GM21515 (cell line): ENCODE measurements at regions not wholly inside any gene's neighbourhood (a gene's known extent, or its start where the extent isn't known, plus 50 kb on each side); places are given as distances from the start of the nearest gene placed in this dataset.
"Not testable (repeated sequence)": the region's sequence is repeated elsewhere in the genome, so short reads cannot be mapped to it uniquely, and the experiment has no call there.

Source experiments
- ATAC-seq: cut with Tn5 transposase; IDR thresholded peaks from one replicate; pipeline ENCODE4 v1.9.1; 2021; ENCODE audit not compliant: unreplicated experiment

DNA sequence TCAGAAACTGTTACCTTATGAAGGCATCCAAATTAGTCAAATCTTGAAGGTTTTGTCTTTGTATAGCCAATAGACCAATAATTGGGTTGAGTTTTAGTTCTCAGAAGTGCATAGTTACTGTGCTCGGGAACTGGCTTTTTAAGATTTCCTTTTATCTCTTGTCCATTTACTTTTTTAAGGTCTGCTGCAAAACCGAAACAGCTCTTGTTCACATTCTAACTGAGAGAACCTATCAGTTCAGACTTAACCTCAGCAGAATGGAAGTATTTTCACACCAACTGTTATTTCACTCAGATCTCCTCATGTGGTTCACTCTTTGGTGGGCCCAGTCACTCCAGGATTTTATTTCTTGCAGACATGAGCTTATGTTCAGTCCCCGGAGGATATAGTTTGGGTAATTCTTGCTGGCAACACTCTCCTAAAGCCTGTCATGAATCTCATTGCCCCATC lies 55.5 kb downstream of the TPBG start:
- ATAC-seq, result peak; percentile 81

DNA sequence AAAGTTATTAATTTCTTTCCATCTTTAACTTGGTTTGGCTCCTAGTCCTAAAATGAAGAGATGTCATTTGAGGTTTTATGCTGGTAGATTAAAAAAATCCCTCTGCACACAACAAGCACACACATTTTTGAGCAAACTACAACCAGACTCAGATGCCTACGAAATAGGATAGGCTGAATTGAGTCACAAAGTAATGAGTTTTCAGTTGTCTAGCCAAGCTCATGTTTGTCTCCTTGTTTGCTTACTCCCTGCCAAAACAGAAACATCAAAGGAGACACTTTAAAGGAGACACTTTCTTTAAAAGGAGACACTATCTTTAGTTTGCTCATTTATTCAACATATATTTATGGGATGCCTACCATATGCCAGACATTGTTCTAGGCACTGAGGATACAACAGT lies 56.2 kb downstream of the TPBG start:
- no peak for ATAC-seq

DNA sequence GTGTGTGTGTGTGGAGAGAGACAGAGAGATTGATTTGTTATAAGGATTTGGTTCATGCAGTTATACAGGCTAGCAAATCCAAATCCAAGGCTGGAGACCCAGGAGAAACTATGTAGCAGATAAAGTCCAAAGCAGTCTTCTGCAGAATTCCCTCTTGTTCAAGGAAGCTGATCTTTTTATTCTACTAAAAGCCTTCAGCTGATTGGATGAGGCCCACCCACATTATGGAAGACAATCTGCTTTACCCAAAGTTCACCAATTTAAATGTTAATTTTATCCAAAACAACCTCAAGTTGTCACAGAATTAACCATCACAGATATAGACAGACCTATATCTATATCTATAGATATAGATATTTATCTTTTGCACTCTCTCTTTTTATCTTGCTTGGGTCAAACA lies 67.0 kb downstream of the TPBG start:
- ATAC-seq, result no peak

- no peak for ATAC-seq
Observed at GRCh38 chr6:82436740-82437139, 73.1 kb downstream of the TPBG start.

- no peak for ATAC-seq
Observed at GRCh38 chr6:82437701-82438100, 74.1 kb downstream of the TPBG start.

GRCh38 chr6:82441047-82441855 lies 77.6 kb downstream of the TPBG start:
- ATAC-seq, result no peak

DNA sequence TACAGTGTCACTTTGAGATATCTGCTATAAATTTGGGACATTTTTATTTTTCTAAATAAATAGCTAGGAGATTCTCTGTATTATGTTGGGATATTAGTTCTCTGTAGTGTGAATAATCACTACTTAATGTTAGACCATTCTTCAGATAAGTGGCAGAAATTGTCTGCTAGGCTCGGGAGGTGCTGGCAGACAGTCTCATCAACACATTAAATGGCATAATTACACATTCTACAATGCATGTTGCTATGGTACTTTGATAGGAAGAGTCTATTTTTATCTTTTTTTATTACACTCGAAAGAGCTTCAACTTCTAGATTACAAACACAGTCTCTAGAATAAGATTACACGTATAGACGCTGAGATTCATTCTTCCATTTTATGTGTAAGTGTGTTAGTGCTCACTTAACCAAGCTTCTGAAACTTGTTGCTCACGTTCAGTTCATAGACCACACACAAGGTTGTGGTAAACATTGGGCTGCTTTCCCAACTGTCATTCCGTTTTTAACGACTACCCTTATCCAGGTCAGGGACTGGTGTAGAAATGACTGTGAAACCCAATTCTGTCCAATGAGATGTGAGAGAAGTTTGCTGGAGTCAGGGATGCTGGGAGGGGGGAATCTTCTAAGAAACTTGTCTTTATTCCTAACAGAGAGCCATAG lies 78.6 kb downstream of the TPBG start:
- no peak for ATAC-seq

DNA sequence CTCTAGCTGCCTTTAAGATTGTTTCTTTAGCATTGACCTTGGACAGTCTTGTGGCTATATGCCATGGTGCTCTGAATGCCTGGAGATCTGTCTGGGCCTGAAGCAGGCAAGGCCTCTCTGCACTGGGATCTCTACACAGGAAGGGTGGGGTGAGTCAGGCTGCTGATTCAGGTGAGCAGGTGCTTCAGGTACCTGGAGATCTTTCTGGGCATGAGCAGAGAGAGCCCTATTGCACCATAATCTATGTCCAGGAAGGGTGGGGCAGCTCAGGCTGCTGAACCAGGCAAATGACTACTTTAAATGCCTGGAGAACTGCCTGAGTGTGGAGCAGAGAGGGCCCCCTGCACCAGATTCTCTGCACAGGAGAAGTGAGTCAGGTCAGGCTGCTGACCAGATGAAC lies 94.5 kb downstream of the TPBG start:
- no peak for ATAC-seq

DNA sequence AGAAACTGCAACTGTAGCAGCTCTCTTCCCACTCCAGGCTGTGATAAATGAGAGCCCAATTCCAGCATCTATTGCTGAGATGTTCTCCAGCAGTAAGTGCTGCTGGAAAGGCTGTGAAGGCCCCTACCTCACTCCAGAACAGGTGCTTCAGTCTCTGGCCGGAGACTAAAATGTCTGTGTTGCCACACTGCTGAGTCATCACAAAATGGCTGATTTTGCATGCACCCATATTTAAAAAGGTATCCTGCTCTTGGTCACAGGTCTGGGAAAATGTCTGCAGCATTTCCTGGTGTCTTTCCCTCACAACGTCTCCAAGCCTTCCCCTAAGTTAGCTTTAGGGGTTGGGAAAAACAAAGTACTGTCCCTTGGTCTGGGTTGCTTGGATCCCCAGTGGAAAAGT lies 95.1 kb downstream of the TPBG start:
- ATAC-seq, result no peak

DNA sequence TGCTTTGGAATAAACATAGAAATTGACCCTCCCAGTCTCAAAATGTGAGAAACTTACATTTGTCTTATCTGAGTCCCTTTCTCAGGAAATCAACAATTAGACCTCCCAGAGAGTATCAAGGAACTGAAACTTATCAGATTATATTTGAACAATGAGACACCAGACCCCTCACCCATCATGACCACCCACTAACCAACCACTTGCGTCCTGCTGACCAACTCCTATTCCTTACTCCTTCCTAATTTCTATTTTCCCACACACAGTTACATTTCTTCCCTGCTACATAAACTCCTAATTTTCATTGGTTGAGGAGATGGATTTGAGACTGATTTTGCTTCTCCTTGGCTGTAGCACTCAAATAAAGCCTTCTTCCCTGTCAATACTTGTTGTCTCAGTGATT lies 97.9 kb downstream of the TPBG start:
- no peak for ATAC-seq

DNA sequence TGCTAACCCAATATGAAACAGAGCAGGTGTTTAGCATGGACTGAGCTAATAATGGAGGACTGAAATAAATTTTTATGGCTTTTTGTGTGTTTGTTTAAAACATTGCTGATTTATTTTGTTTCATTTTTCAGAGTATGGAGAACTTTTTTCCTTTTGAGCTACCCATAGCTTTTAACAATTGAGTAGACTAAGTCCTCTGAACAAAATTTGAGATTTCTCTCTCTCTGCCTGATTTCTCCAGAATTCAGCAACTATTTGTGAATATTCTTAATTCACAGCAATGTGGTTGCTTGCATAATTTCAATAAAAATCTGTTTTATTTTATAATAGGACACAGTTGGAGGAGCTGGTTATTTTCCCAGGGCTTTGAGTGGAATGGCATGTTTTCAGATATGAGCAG lies 103.7 kb downstream of the TPBG start:
- no peak for ATAC-seq

GRCh38 chr6:82470123-82470522 lies 106.5 kb downstream of the TPBG start:
- ATAC-seq, result not testable (repeated sequence)

GRCh38 chr6:82475106-82475505 lies 111.5 kb downstream of the TPBG start:
- not testable (repeated sequence) for ATAC-seq

GRCh38 chr6:82484001-82484400 lies 120.4 kb downstream of the TPBG start:
- ATAC-seq, result no peak

DNA sequence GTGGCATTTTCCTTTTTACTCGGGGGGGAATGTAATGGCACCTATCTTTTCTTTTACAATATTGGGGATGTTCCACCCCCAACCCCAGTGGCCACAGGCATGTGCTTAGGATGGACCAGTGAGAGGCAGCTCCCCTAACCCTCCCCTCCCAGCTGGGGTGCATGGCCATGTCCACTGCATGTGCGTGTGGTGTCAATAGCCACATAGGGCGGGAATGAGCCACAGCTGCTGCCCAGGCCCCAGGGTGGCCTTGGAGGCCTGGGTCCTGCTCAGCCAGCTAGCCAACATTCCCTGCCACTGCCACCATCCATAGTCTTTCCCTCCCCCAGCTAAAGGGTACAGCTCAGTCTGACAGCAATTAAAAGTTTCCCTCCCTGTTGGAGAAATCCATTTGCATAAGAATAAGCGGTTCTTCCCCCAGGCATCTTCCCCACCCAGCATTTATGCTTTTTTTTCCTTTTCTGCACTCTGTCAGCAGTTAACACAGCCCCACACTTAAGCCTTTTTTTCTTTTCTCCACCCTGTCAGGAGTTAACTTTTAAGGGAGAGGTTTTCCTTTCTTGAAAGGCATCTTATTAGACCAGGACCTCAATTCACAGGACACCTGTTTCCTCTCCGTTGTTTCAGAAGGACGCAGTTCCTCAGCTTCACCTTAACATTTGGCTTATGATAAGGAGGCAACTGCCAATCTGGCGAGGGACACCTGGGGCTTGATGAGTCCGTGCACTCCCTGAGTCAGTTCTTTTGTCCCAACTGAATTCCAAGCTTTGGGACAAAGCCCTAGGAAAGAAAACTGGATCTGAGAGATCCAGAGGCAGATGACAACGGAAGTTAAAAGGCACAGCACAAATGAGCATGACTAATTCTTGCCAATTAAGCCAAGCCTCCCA lies 121.4 kb downstream of the TPBG start:
- ATAC-seq, result no peak

DNA sequence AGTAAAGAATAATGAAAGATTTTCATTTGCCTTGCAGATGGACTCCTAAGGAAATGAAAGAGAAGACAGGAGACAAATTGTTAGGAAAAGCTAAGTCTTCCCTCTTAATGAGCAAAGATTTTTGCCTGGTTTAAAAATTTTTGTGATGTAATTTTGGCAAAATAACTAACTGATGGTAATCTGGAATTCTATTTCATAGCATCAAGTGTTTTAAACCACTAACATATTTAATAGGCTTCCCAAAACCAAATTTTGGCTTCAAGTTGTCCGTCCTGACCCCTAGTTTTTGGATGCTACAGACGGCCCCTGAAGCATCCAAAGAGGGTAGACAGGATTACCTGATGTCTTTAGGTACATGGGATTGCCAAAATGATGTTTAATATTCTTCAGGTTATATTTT lies 124.3 kb downstream of the TPBG start:
- ATAC-seq, result no peak

GRCh38 chr6:82488403-82488802 lies 124.8 kb downstream of the TPBG start:
- no peak for ATAC-seq

DNA sequence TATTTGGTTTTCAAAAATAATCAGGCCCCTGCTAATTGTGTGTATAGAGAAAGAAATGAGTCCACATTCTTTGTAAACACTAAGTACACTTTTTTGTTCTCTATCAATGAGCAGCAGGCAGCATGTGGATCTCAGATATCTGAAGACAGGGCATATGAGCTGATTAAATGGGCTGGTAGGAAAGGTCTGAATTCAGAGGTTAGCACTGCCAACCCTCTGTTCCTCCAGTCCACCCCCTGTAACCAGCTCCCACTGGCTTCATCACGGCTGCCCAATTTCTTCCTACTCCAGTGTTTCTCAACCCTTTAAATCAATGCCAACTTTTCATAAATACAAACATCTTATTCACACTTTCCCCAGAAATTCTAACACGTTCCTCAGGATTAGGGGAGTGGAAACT lies 128.5 kb downstream of the TPBG start:
- ATAC-seq, result no peak

- ATAC-seq, result no peak
Observed at GRCh38 chr6:82493467-82493866, 129.8 kb downstream of the TPBG start.

- no peak for ATAC-seq
Observed at GRCh38 chr6:82494367-82494766, 130.8 kb downstream of the TPBG start.

DNA sequence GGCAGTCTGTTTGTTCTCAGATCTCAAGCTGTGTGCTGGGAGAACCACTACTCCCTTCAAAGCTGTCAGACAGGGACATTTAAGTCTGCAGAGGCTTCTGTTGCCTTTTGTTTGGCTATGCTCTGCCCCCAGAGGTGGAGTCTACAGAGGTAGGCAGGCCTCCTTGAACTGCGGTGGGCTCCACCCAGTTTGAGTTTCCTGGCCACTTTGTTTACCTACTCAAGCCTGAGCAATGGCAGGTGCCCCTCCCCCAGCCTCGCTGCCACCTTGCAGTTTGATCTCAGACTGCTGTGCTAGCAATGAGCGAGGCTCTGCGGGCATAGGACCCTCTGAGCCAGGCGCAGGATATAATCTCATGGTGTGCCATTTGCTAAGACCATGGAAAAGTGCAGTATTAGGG lies 138.3 kb downstream of the TPBG start:
- not testable (repeated sequence) for ATAC-seq

DNA sequence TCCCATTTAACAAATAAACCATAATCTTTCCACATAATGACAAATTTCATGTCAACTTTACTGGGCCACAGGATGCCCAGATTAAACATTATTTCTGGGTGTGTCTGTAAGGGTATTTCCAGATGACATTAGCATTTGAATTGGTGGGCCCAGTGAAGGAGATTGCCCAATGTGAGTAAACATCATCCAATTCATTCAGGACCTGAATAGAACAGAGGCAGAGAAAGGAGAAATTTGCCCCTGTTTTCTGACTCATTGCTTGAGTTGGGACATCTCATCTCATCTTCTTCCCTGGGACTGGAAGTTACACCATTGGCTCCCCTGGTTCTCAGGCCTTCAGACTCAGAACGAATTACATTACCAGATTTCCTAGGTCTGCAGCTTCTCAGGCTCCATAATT lies 142.9 kb downstream of the TPBG start:
- ATAC-seq, result no peak
